ENCODE measurements at regions not wholly inside any gene's neighbourhood (a gene's known extent, or its start where the extent isn't known, plus 50 kb on each side); places are given as distances from the start of the nearest gene placed in this dataset.

- intact Hi-C loops (cut with DNase I), result no loop called here
- Histone ChIP-seq H3K27me3 (ENCODE audit: insufficient read depth in 3 of 3, low read length in 2 of 3) (no peaks in the 10 kb centered on the region), H3K4me1 (no peaks in the 10 kb centered on the region), H3K9me3 (no peaks in the 10 kb centered on the region), H3K27ac (no peak overlapping the region), H3K36me3 (ENCODE audit: insufficient read depth in 1 of 2, low read depth in 1 of 2) (no peaks in the 10 kb centered on the region), H3K4me3 (no peak overlapping the region)
- DNase-seq (no peak), ATAC-seq (no peak)
- TF ChIP-seq CTCF (IDR thresholded peaks at IDR 0.05), result no peak
- WGBS, 3 donors, result 71 to 79% (median 76%) methylated on average over 5 of the region's 5 CpGs
These were observed 139.6 kb upstream of the DTNBP1 start for GRCh38 chr6:15802466-15802865.

- no peak for TF ChIP-seq CTCF (IDR thresholded peaks at IDR 0.05)
- intact Hi-C loops (cut with DNase I), result no loop called here
- WGBS, 3 donors, result 89 to 92% (median 91%) methylated on average over 7 of the region's 7 CpGs
- no peak overlapping the region for H3K27ac ChIP-seq
- H3K4me1 ChIP-seq, result peaks cover 1% of the 10 kb centered on the region
- DNase-seq, result no peak
- no peaks in the 10 kb centered on the region for H3K27me3 ChIP-seq (ENCODE audit: insufficient read depth in 3 of 3, low read length in 2 of 3)
- no peak overlapping the region for H3K4me3 ChIP-seq
- no peak for ATAC-seq
- H3K36me3 ChIP-seq (ENCODE audit: insufficient read depth in 1 of 2, low read depth in 1 of 2), result no peaks in the 10 kb centered on the region
- no peaks in the 10 kb centered on the region for H3K9me3 ChIP-seq
These were observed 139.1 kb upstream of the DTNBP1 start for GRCh38 chr6:15801912-15802311.

GRCh38 chr6:15800841-15801617, 138.2 kb upstream of the DTNBP1 start:
- no peak overlapping the region for H3K27ac ChIP-seq
- no peak for ATAC-seq
- H3K36me3 ChIP-seq (ENCODE audit: insufficient read depth in 1 of 2, low read depth in 1 of 2), result no peaks in the 10 kb centered on the region
- no peaks in the 10 kb centered on the region for H3K27me3 ChIP-seq (ENCODE audit: insufficient read depth in 3 of 3, low read length in 2 of 3)
- H3K4me3 ChIP-seq, result no peak overlapping the region
- TF ChIP-seq CTCF (IDR thresholded peaks at IDR 0.05), result no peak
- no peak for DNase-seq
- intact Hi-C loops (cut with DNase I), result no loop called here
- WGBS, 3 donors, result 89 to 92% (median 91%) methylated on average over 11 of the region's 11 CpGs
- H3K9me3 ChIP-seq, result no peaks in the 10 kb centered on the region
- peaks cover 8% of the 10 kb centered on the region for H3K4me1 ChIP-seq

- peaks cover 29% of the 10 kb centered on the region for H3K4me1 ChIP-seq
- H3K27me3 ChIP-seq (ENCODE audit: insufficient read depth in 3 of 3, low read length in 2 of 3), result no peaks in the 10 kb centered on the region
- no peaks in the 10 kb centered on the region for H3K36me3 ChIP-seq (ENCODE audit: insufficient read depth in 1 of 2, low read depth in 1 of 2)
- no peak overlapping the region for H3K27ac ChIP-seq
- TF ChIP-seq CTCF (IDR thresholded peaks at IDR 0.05), result no peak
- DNase-seq (no peak), ATAC-seq (no peak)
- no peak overlapping the region for H3K4me3 ChIP-seq
- H3K9me3 ChIP-seq, result no peaks in the 10 kb centered on the region
- 69 to 85% (median 76%) methylated on average over 2 of the region's 2 CpGs for WGBS, 3 donors
- intact Hi-C loops (cut with DNase I), result loop anchor here in 1 of 2 donors (10.0 kb wide), 1 partner anchor 326 kb away; the partner anchor contains the start of gene MYLIP
These were observed 135.9 kb upstream of the DTNBP1 start for GRCh38 chr6:15798533-15799255.
